HG03442 (cell line): ENCODE measurements at regions not wholly inside any gene's neighbourhood (a gene's known extent, or its start where the extent isn't known, plus 50 kb on each side); places are given as distances from the start of the nearest gene placed in this dataset.

ENCODE experiments used
- ATAC-seq: cut with Tn5 transposase; IDR thresholded peaks from one replicate; pipeline ENCODE4 v1.9.1; 2021; ENCODE audit warnings: mild to moderate bottlenecking, moderate library complexity; ENCODE audit not compliant: unreplicated experiment

GRCh38 chr7:25391295-25391861, 163.1 kb upstream of the NPVF start:
- ATAC-seq, result no peak

- ATAC-seq, result no peak
These were observed 163.8 kb upstream of the NPVF start for GRCh38 chr7:25391961-25392587.

GRCh38 chr7:25392588-25393338, 164.5 kb upstream of the NPVF start:
- no peak for ATAC-seq

GRCh38 chr7:25395976-25396375, 167.7 kb upstream of the NPVF start:
- no peak for ATAC-seq

GRCh38 chr7:25396668-25397067, 168.4 kb upstream of the NPVF start:
- ATAC-seq, result no peak

- no peak for ATAC-seq
These were observed 170.1 kb upstream of the NPVF start for GRCh38 chr7:25398418-25398817.

GRCh38 chr7:25399000-25399750, 170.9 kb upstream of the NPVF start:
- no peak for ATAC-seq

- ATAC-seq, result no peak
These were observed 174.2 kb upstream of the NPVF start for GRCh38 chr7:25402532-25402931.

GRCh38 chr7:25405736-25406135, 177.4 kb upstream of the NPVF start:
- no peak for ATAC-seq

- no peak for ATAC-seq
These were observed 178.8 kb upstream of the NPVF start for GRCh38 chr7:25407053-25407452.

GRCh38 chr7:25408012-25408687, 179.9 kb upstream of the NPVF start:
- no peak for ATAC-seq

GRCh38 chr7:25408876-25409275, 180.6 kb upstream of the NPVF start:
- no peak for ATAC-seq

- ATAC-seq, result no peak
These were observed 181.8 kb upstream of the NPVF start for GRCh38 chr7:25409897-25410636.

GRCh38 chr7:25420771-25421170, 192.5 kb upstream of the NPVF start:
- no peak for ATAC-seq

- ATAC-seq, result no peak
These were observed 195.8 kb upstream of the NPVF start for GRCh38 chr7:25424113-25424512.

- no peak for ATAC-seq
These were observed 196.6 kb upstream of the NPVF start for GRCh38 chr7:25424855-25425254.

GRCh38 chr7:25427721-25428120, 199.4 kb upstream of the NPVF start:
- ATAC-seq, result no peak

- no peak for ATAC-seq
These were observed 201.4 kb upstream of the NPVF start for GRCh38 chr7:25429731-25430130.

- no peak for ATAC-seq
These were observed 202.1 kb upstream of the NPVF start for GRCh38 chr7:25430200-25430931.
